GM12873 (cell line): ENCODE measurements at regions not wholly inside any gene's neighbourhood (a gene's known extent, or its start where the extent isn't known, plus 50 kb on each side); places are given as distances from the start of the nearest gene placed in this dataset.

ENCODE experiments used
- TF ChIP-seq, protein P1 (sequence below): IDR thresholded peaks from 2 replicates; pipeline ENCODE4 v1.5.1; 2012; ENCODE audit warnings: low read depth, mild to moderate bottlenecking, moderate library complexity, low read length, control low read depth; ENCODE audit not compliant: insufficient read depth; ENCODE audit errors: missing control alignments

DNA sequence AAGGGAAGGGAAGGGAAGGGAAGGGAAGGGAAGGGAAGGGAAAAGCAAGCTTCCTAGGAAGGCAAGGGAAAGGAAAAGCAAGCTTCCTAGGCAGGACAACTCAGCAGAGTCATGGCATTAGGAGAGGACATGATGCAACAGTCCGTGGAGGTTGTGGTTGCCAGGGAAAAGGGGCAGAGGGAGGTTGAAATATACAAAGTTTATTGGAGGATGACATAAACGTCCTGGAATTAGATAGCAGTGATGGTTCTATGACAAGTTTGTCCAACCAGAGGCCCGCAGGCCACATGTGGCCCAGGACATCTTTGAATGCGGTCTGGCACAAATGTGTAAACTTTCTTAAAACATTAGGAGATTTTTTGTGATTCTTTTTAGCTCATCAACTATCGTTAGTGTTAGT, 59.8 kb upstream of the OPN4 start:
- TF ChIP-seq, protein P1, sequence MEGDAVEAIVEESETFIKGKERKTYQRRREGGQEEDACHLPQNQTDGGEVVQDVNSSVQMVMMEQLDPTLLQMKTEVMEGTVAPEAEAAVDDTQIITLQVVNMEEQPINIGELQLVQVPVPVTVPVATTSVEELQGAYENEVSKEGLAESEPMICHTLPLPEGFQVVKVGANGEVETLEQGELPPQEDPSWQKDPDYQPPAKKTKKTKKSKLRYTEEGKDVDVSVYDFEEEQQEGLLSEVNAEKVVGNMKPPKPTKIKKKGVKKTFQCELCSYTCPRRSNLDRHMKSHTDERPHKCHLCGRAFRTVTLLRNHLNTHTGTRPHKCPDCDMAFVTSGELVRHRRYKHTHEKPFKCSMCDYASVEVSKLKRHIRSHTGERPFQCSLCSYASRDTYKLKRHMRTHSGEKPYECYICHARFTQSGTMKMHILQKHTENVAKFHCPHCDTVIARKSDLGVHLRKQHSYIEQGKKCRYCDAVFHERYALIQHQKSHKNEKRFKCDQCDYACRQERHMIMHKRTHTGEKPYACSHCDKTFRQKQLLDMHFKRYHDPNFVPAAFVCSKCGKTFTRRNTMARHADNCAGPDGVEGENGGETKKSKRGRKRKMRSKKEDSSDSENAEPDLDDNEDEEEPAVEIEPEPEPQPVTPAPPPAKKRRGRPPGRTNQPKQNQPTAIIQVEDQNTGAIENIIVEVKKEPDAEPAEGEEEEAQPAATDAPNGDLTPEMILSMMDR, result no peak

DNA sequence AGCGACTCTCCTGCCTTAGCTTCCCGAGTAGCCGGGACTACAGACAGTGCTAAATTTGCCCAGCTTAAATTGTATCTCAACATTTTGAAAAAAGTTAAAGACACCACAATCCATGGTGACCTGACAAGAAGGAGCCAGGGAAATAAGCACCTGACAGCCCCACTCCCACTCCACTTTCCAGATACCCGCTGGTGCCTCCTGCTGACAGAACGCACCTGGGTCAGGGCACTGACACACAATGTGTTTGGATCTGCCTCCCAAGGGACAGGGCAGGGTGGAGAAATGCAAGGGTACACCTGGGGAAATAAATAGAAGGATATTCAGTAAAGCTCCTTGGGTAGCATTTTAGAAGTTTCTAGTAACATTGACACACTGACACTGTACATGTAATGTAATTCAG, 58.9 kb upstream of the OPN4 start:
- TF ChIP-seq, protein P1, result no peak

DNA sequence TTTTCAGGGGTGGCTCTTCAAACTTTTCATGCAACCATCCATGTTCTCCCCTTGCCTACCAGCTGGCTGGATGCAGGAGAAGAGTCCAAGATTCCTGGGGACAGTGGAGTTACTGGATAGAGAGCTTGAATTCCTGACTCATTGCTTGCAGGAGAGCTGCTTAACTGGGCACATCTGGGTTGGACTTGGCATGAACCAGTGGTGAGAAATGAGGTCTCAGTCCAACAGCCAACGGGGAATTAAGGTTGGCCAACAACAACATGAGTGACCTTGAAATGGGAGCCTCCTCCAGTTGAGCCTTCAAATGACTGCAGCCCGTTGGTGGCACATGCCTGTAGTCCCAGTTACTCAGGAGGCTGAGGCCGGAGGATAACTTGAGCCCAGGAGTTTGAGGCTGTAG, 58.1 kb upstream of the OPN4 start:
- TF ChIP-seq, protein P1, result no peak

DNA sequence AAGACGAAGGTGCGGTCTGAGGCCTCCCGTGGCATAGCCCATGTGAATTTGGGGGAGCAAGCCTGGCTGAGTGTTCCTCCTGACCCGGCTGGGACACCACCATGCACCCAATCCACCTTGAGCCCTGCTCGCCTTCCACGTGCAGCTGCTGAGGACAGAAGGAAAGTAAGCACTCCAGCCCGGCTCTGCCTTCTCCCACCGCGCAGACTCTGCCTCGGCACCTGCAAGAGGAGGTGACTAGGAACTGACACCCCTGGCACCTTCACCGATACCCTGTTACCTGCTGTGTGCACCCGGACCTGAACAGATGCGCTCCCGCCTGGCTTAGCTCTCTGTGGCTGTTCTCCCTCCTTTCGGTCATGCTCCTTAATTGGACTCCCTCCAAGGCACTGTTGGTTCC, 57.0 kb upstream of the OPN4 start:
- TF ChIP-seq, protein P1, result no peak

DNA sequence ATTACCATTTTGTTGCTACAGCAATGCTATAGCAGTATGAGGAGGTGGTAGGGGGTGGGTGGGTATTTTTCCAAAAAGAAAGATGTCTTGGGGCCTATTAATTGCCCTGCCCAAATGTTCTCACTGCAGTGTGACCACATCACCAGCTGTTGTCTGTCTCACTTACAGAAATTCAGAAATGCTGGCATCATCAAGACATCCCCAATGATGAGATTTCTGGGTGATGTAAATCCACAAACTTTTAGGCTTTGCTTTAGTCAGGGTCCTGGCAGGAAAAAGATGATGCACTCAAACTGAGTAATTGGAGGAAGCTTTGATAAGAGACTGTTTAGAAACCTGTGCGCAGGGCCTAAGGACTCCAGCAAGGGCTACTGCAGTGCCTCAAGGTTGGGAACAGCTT, 56.2 kb upstream of the OPN4 start:
- TF ChIP-seq, protein P1, result no peak

DNA sequence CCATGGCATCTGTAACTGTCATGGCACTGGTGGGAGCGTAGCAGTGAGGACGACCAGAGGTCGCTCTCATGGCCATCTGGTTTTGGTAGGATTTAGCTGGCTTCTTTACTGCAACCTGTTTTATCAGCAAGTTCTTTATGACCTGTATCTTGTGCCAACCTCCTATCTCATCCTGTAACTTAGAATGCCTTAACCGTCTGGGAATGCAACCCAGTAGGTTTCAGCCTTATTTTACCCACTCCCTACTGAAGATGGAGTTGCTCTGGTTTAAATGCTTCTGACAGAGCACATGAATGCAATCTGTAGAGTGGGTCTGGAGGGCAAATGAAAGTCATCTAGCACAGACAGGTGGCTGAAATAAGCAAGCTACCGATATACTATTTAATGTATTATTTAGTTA, 55.3 kb upstream of the OPN4 start:
- TF ChIP-seq, protein P1, result no peak

DNA sequence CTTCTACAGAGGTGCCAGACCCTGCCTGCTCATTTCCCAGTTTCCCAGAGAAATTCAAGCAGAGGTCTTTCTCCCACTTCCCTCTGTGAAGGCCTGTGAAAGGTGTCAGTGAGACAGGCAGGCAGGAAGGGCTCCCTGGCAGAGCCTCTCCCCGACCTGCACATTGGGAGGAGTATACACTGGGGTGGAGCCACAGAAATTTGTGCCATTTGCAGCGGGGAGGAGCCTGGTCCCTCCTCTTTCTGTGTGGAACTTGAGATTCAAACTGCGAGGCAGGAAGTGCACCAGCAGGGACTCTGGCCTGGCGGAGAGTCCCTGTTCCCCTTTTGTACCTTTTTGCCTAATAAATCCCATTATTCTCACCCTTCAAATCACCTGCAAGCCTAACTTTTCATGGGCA, 54.6 kb upstream of the OPN4 start:
- TF ChIP-seq, protein P1, result no peak
